Right lobe of liver (tissue), 4 donors: ENCODE measurements at regions not wholly inside any gene's neighbourhood (a gene's known extent, or its start where the extent isn't known, plus 50 kb on each side); places are given as distances from the start of the nearest gene placed in this dataset.

Source experiments
- POLR2A ChIP-seq: fragments of 450-650 bp; IDR thresholded peaks from one replicate; pipeline ENCODE4 v1.6.1; 2017; ENCODE audit warnings: antibody characterized with exemption, mild to moderate bottlenecking
- TF ChIP-seq, protein P1 (sequence below), 4 donors: fragments of 200-600 bp in 3 of 4; fragments of 450-650 bp in 1 of 4; IDR thresholded peaks; one replicate each; pipeline versions ENCODE4 v1.5.1 to v1.8.0; 2016 to 2022; ENCODE audit warnings: antibody characterized with exemption in 4 of 4, mild to moderate bottlenecking in 2 of 4
- donor health status: DM: no; HTN: no; CAD: no.
- donor health status: DM: no; HTN: no; CAD: no.
- donor health status: DM: no; HTN: yes; CAD: no.

DNA sequence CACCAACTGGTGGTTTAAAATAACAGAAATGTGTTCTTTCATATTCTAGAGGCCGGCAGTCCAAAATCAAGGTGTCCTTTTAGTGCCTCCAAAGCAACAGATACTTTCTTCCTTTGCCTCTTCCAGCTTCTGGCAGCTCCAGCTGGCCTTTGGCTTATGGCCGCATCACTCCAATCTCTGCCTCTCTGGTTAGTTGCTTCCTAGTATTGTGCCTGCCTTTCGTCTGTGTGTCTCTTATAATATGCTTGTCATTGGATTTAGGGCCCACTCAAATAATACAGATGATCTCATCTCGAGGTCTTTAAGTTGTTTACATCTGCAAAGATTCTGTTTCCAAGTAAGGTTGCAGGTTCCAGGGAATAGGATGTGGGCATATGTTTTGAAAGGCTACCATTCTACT lies 855.2 kb upstream of the ID2 start:
- no peak for TF ChIP-seq POLR2A
- TF ChIP-seq, protein P1, sequence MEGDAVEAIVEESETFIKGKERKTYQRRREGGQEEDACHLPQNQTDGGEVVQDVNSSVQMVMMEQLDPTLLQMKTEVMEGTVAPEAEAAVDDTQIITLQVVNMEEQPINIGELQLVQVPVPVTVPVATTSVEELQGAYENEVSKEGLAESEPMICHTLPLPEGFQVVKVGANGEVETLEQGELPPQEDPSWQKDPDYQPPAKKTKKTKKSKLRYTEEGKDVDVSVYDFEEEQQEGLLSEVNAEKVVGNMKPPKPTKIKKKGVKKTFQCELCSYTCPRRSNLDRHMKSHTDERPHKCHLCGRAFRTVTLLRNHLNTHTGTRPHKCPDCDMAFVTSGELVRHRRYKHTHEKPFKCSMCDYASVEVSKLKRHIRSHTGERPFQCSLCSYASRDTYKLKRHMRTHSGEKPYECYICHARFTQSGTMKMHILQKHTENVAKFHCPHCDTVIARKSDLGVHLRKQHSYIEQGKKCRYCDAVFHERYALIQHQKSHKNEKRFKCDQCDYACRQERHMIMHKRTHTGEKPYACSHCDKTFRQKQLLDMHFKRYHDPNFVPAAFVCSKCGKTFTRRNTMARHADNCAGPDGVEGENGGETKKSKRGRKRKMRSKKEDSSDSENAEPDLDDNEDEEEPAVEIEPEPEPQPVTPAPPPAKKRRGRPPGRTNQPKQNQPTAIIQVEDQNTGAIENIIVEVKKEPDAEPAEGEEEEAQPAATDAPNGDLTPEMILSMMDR (IDR thresholded peaks at IDR 0.05), result no peak
